ENCODE measurements at regions not wholly inside any gene's neighbourhood (a gene's known extent, or its start where the extent isn't known, plus 50 kb on each side); places are given as distances from the start of the nearest gene placed in this dataset.

- TF ChIP-seq, protein P1, sequence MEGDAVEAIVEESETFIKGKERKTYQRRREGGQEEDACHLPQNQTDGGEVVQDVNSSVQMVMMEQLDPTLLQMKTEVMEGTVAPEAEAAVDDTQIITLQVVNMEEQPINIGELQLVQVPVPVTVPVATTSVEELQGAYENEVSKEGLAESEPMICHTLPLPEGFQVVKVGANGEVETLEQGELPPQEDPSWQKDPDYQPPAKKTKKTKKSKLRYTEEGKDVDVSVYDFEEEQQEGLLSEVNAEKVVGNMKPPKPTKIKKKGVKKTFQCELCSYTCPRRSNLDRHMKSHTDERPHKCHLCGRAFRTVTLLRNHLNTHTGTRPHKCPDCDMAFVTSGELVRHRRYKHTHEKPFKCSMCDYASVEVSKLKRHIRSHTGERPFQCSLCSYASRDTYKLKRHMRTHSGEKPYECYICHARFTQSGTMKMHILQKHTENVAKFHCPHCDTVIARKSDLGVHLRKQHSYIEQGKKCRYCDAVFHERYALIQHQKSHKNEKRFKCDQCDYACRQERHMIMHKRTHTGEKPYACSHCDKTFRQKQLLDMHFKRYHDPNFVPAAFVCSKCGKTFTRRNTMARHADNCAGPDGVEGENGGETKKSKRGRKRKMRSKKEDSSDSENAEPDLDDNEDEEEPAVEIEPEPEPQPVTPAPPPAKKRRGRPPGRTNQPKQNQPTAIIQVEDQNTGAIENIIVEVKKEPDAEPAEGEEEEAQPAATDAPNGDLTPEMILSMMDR (IDR thresholded peaks at IDR 0.05 in 8 of 11, conservative IDR thresholded peaks at IDR 0.05 in 3 of 11) = no peak
- TF ChIP-seq POLR2AphosphoS5 (IDR thresholded peaks at IDR 0.05) (no peak), POLR2A (IDR thresholded peaks at IDR 0.05) (no peak)
Observed at GRCh38 chr4:134089885-134090284, 111.7 kb downstream of the PABPC4L start.
